IMR-90 (cell line): ENCODE measurements at regions not wholly inside any gene's neighbourhood (a gene's known extent, or its start where the extent isn't known, plus 50 kb on each side); places are given as distances from the start of the nearest gene placed in this dataset.

Source experiments
- ATAC-seq: fragments of 200-7000 bp; cut with Tn5 transposase; 2 replicates; pipeline ENCODE4 v1.9.1; 2020; ENCODE audit warnings: low read depth, mild to moderate bottlenecking, moderate library complexity
- BruUV-seq: library from RNA; stranded (reverse); fragments of 400-500 nt; replicated peaks from 2 replicates; lab custom pipeline; 2021; lab: Mats Ljungman, UMichigan
- CTCF ChIA-PET: fragments of 300-600 bp; formaldehyde crosslinking; extraction: SDS; loops from one replicate; lab custom pipeline; 2021; ENCODE audit warnings: antibody characterized with exemption; lab: Yijun Ruan, JAX
- POLR2A ChIA-PET: fragments of 300-600 bp; sonication (Branson Sonifier 250); formaldehyde crosslinking; loops from one replicate; lab custom pipeline; 2022; ENCODE audit warnings: antibody characterized with exemption; ENCODE audit not compliant: unreplicated experiment; lab: Charles Lee
- DNase-seq: peaks from one replicate; pipeline ENCODE4 v3.0.0; 2013
- H2AFZ ChIP-seq: replicated peaks from 2 replicates; pipeline ENCODE3; 2013; ENCODE audit warnings: low read length, mild to moderate bottlenecking; ENCODE audit not compliant: poor library complexity
- H2AK5ac ChIP-seq: 2 replicates; pipeline ENCODE4 v1.6.1; 2013; ENCODE audit warnings: low read depth, low read length, inconsistent platforms
- H2AK9ac ChIP-seq: replicated peaks from 2 replicates; pipeline ENCODE3; 2013; ENCODE audit warnings: mild to moderate bottlenecking, low read depth, low read length, moderate library complexity; ENCODE audit not compliant: poor library complexity
- H2BK120ac ChIP-seq: 2 replicates; pipeline ENCODE4 v1.6.1; 2013; ENCODE audit warnings: low read depth, low read length, inconsistent platforms
- H2BK15ac ChIP-seq: 3 replicates; pipeline ENCODE4 v1.6.1; 2013; ENCODE audit warnings: low read depth, low read length, inconsistent platforms
- H2BK20ac ChIP-seq: 2 replicates; pipeline ENCODE4 v1.6.1; 2013; ENCODE audit warnings: low read depth, mild to moderate bottlenecking, inconsistent platforms, low read length, moderate library complexity
- H2BK5ac ChIP-seq: 2 replicates; pipeline ENCODE4 v1.6.1; 2013; ENCODE audit warnings: mild to moderate bottlenecking, low read depth, low read length, inconsistent platforms; ENCODE audit not compliant: poor library complexity, severe bottlenecking
- H3K14ac ChIP-seq: replicated peaks from 2 replicates; pipeline ENCODE4 v1.6.1; 2013; ENCODE audit warnings: low read depth, low read length, inconsistent platforms
- H3K18ac ChIP-seq: 2 replicates; pipeline ENCODE4 v1.6.1; 2013; ENCODE audit warnings: low read depth, low read length, control low read depth
- H3K23ac ChIP-seq: 2 replicates; pipeline ENCODE4 v1.6.1; 2013; ENCODE audit warnings: low read depth, low read length, inconsistent platforms
- H3K27ac ChIP-seq: 2 replicates; pipeline ENCODE4 v1.5.1; 2013; ENCODE audit warnings: mild to moderate bottlenecking, control low read depth, low read length; ENCODE audit not compliant: insufficient read depth
- H3K27me3 ChIP-seq: 2 replicates; pipeline ENCODE4 v1.6.1; 2013; ENCODE audit warnings: low read length; ENCODE audit not compliant: control insufficient read depth, insufficient read depth
- H3K36me3 ChIP-seq: 2 replicates; pipeline ENCODE4 v1.6.1; 2013; ENCODE audit warnings: low read length, mixed read lengths; ENCODE audit not compliant: control insufficient read depth, insufficient read depth
- H3K4ac ChIP-seq: 2 replicates; pipeline ENCODE4 v1.6.1; 2013; ENCODE audit warnings: low read depth, low read length, inconsistent platforms
- H3K4me1 ChIP-seq: 2 replicates; pipeline ENCODE4 v1.6.1; 2013; ENCODE audit warnings: low read length, mixed read lengths; ENCODE audit not compliant: control insufficient read depth, insufficient read depth
- H3K4me2 ChIP-seq: 2 replicates; pipeline ENCODE4 v1.6.1; 2013; ENCODE audit warnings: low read depth, mild to moderate bottlenecking, control low read depth, low read length, moderate library complexity
- H3K4me3 ChIP-seq: 2 replicates; pipeline ENCODE4 v1.5.1; 2013; ENCODE audit warnings: low read depth, mild to moderate bottlenecking, control low read depth, low read length, moderate library complexity; ENCODE audit not compliant: insufficient read depth
- H3K56ac ChIP-seq: 2 replicates; pipeline ENCODE4 v1.6.1; 2013; ENCODE audit warnings: low read length, inconsistent platforms; ENCODE audit not compliant: insufficient read depth; ENCODE audit errors: extremely low read depth
- H3K79me1 ChIP-seq, 2 experiments: 2 replicates each; pipeline ENCODE4 v1.6.1; 2013; ENCODE audit warnings: low read length in 2 of 2, inconsistent platforms in 1 of 2, low read depth in 1 of 2
- H3K9ac ChIP-seq: 2 replicates; pipeline ENCODE4 v1.6.1; 2013; ENCODE audit warnings: low read depth, low read length, control low read depth
- H3K9me1 ChIP-seq: 2 replicates; pipeline ENCODE4 v1.6.1; 2013; ENCODE audit warnings: low read length, inconsistent platforms; ENCODE audit not compliant: insufficient read depth
- H3K9me3 ChIP-seq: 2 replicates; pipeline ENCODE4 v1.6.1; 2013; ENCODE audit warnings: low read length; ENCODE audit not compliant: control insufficient read depth, insufficient read depth
- H4K20me1 ChIP-seq: 2 replicates; pipeline ENCODE4 v1.6.1; 2013; ENCODE audit warnings: low read length, inconsistent platforms; ENCODE audit not compliant: insufficient read depth
- H4K5ac ChIP-seq: 2 replicates; pipeline ENCODE4 v1.6.1; 2013; ENCODE audit warnings: mild to moderate bottlenecking, low read depth, low read length, control low read depth
- H4K8ac ChIP-seq, 2 experiments: 2 replicates each; pipeline ENCODE4 v1.6.1; 2013; ENCODE audit warnings: low read depth in 2 of 2, low read length in 2 of 2, control low read depth in 1 of 2, inconsistent platforms in 1 of 2
- H4K91ac ChIP-seq: 2 replicates; pipeline ENCODE4 v1.6.1; 2013; ENCODE audit warnings: low read depth, low read length, inconsistent platforms; ENCODE audit not compliant: insufficient read depth
- BHLHE40 ChIP-seq: fragments of 150-350 bp; IDR thresholded peaks from 2 replicates; pipeline ENCODE4 v1.6.1; 2016; ENCODE audit warnings: mild to moderate bottlenecking, low read depth, low read length
- CTCF ChIP-seq: conservative IDR thresholded peaks from 2 replicates; pipeline ENCODE4 v1.5.1; 2012; ENCODE audit warnings: mild to moderate bottlenecking, low read depth, low read length, improper control_type of control experiment
- MAFK ChIP-seq: IDR thresholded peaks from 2 replicates; pipeline ENCODE4 v1.6.1; 2012; ENCODE audit warnings: low read depth, low read length, improper control_type of control experiment
- MAZ ChIP-seq: IDR thresholded peaks from 2 replicates; pipeline ENCODE4 v1.6.1; 2012; ENCODE audit warnings: low read depth, mild to moderate bottlenecking, low read length, improper control_type of control experiment, moderate library complexity, borderline replicate concordance
- MXI1 ChIP-seq: IDR thresholded peaks from 2 replicates; pipeline ENCODE4 v1.6.1; 2012; ENCODE audit warnings: low read depth, mild to moderate bottlenecking, low read length, moderate library complexity, borderline replicate concordance
- NFE2L2 ChIP-seq: fragments of 150-350 bp; IDR thresholded peaks from 2 replicates; pipeline ENCODE4 v1.6.1; 2016; ENCODE audit warnings: low read depth, mild to moderate bottlenecking, low read length
- RFX5 ChIP-seq: IDR thresholded peaks from 2 replicates; pipeline ENCODE4 v1.8.0; 2012; ENCODE audit warnings: low read depth, mild to moderate bottlenecking, low read length, moderate library complexity
- USF2 ChIP-seq: fragments of 150-350 bp; IDR thresholded peaks from 2 replicates; pipeline ENCODE4 v1.6.1; 2017; ENCODE audit warnings: mild to moderate bottlenecking, antibody characterized with exemption, low read length, low read depth
- WGBS, 2 experiments: methylation state at CpG; one replicate each; pipeline versions ENCODE4 v1.1.5 to v1.1.7; 2013; ENCODE audit warnings: missing lambda C conversion rate in 2 of 2; ENCODE audit not compliant: insufficient read length in 1 of 2; ENCODE audit errors: extremely low coverage in 2 of 2; 5-methylcytosine and 5-hydroxymethylcytosine counted together
- dilution Hi-C: fragments of 300-500 bp; cut with HindIII; formaldehyde crosslinking; loops from one replicate; pipeline ENCODE4 v1.14.3; 2018; ENCODE audit warnings: low sequenced_read_pairs; ENCODE audit not compliant: unreplicated experiment
- in situ Hi-C: fragments of 300-500 bp; cut with MboI; formaldehyde crosslinking; loops from 3 replicates; pipeline ENCODE4 v1.14.3; 2019; ENCODE audit warnings: low sequenced_read_pairs, inconsistent platforms, mixed read lengths
- intact Hi-C: fragments of 100-400 bp; cut with micrococcal nuclease; formaldehyde crosslinking; loops from 2 replicates; pipeline ENCODE4 v1.10.0; 2022

GRCh38 chr18:30527917-30528316 is 514.6 kb downstream of the DSC3 start:
- no peak overlapping the region for H3K56ac ChIP-seq
- H3K9me1 ChIP-seq: no peaks in the 10 kb centered on the region
- H2BK120ac ChIP-seq: no peak overlapping the region
- CTCF ChIA-PET: no interaction called here
- dilution Hi-C loops: no loop called here
- no peak overlapping the region for H2AK9ac ChIP-seq
- BruUV-seq: no TSS peak
- H3K4me2 ChIP-seq: no peak overlapping the region
- no peak overlapping the region for H3K4me3 ChIP-seq
- H2AFZ ChIP-seq: no peak overlapping the region
- TF ChIP-seq MAZ: no peak
- no peak for TF ChIP-seq USF2
- TF ChIP-seq RFX5: no peak
- no peak for TF ChIP-seq NFE2L2
- no peak for TF ChIP-seq BHLHE40
- no peak for TF ChIP-seq CTCF
- TF ChIP-seq MAFK: no peak
- no peak for TF ChIP-seq MXI1
- no peaks in the 10 kb centered on the region for H3K79me1 ChIP-seq
- no peak overlapping the region for H4K8ac ChIP-seq
- ATAC-seq (no peak), DNase-seq (no peak)
- H4K91ac ChIP-seq: no peak overlapping the region
- no peak overlapping the region for H2BK5ac ChIP-seq
- no CpG with 5 or more reads among the region's 1 CpG for WGBS, 2 experiments
- no peaks in the 10 kb centered on the region for H4K20me1 ChIP-seq
- in situ Hi-C loops: no loop called here
- H2AK5ac ChIP-seq: no peak overlapping the region
- H2BK20ac ChIP-seq: no peak overlapping the region
- intact Hi-C loops: no loop called here
- H2BK15ac ChIP-seq: no peak overlapping the region
- H3K23ac ChIP-seq: no peak overlapping the region
- H3K27me3 ChIP-seq: no peaks in the 10 kb centered on the region
- H4K5ac ChIP-seq: no peak overlapping the region
- H3K18ac ChIP-seq: no peak overlapping the region
- H3K14ac ChIP-seq: no peak overlapping the region
- H3K4me1 ChIP-seq: no peaks in the 10 kb centered on the region
- no peak overlapping the region for H3K9ac ChIP-seq
- H3K9me3 ChIP-seq: 0 out of 2 replicates have a peak, but pooled peaks cover 5% of the 10 kb centered on the region
- no peak overlapping the region for H3K27ac ChIP-seq
- POLR2A ChIA-PET: no interaction called here
- H3K36me3 ChIP-seq: no peaks in the 10 kb centered on the region
- H3K4ac ChIP-seq: no peak overlapping the region
